IMR-90 (cell line): ENCODE measurements at regions not wholly inside any gene's neighbourhood (a gene's known extent, or its start where the extent isn't known, plus 50 kb on each side); places are given as distances from the start of the nearest gene placed in this dataset.

ENCODE experiments used
- ATAC-seq: fragments of 200-7000 bp; cut with Tn5 transposase; 2 replicates; pipeline ENCODE4 v1.9.1; 2020; ENCODE audit warnings: low read depth, mild to moderate bottlenecking, moderate library complexity
- BruUV-seq: library from RNA; stranded (reverse); fragments of 400-500 nt; replicated peaks from 2 replicates; lab custom pipeline; 2021; lab: Mats Ljungman, UMichigan
- CTCF ChIA-PET: fragments of 300-600 bp; formaldehyde crosslinking; extraction: SDS; loops from one replicate; lab custom pipeline; 2021; ENCODE audit warnings: antibody characterized with exemption; lab: Yijun Ruan, JAX
- POLR2A ChIA-PET: fragments of 300-600 bp; sonication (Branson Sonifier 250); formaldehyde crosslinking; loops from one replicate; lab custom pipeline; 2022; ENCODE audit warnings: antibody characterized with exemption; ENCODE audit not compliant: unreplicated experiment; lab: Charles Lee
- DNase-seq: peaks from one replicate; pipeline ENCODE4 v3.0.0; 2013
- H2AFZ ChIP-seq: replicated peaks from 2 replicates; pipeline ENCODE3; 2013; ENCODE audit warnings: low read length, mild to moderate bottlenecking; ENCODE audit not compliant: poor library complexity
- H2AK5ac ChIP-seq: 2 replicates; pipeline ENCODE4 v1.6.1; 2013; ENCODE audit warnings: low read depth, low read length, inconsistent platforms
- H2AK9ac ChIP-seq: replicated peaks from 2 replicates; pipeline ENCODE3; 2013; ENCODE audit warnings: mild to moderate bottlenecking, low read depth, low read length, moderate library complexity; ENCODE audit not compliant: poor library complexity
- H2BK120ac ChIP-seq: 2 replicates; pipeline ENCODE4 v1.6.1; 2013; ENCODE audit warnings: low read depth, low read length, inconsistent platforms
- H2BK15ac ChIP-seq: 3 replicates; pipeline ENCODE4 v1.6.1; 2013; ENCODE audit warnings: low read depth, low read length, inconsistent platforms
- H2BK20ac ChIP-seq: 2 replicates; pipeline ENCODE4 v1.6.1; 2013; ENCODE audit warnings: low read depth, mild to moderate bottlenecking, inconsistent platforms, low read length, moderate library complexity
- H2BK5ac ChIP-seq: 2 replicates; pipeline ENCODE4 v1.6.1; 2013; ENCODE audit warnings: mild to moderate bottlenecking, low read depth, low read length, inconsistent platforms; ENCODE audit not compliant: poor library complexity, severe bottlenecking
- H3K14ac ChIP-seq: replicated peaks from 2 replicates; pipeline ENCODE4 v1.6.1; 2013; ENCODE audit warnings: low read depth, low read length, inconsistent platforms
- H3K18ac ChIP-seq: 2 replicates; pipeline ENCODE4 v1.6.1; 2013; ENCODE audit warnings: low read depth, low read length, control low read depth
- H3K23ac ChIP-seq: 2 replicates; pipeline ENCODE4 v1.6.1; 2013; ENCODE audit warnings: low read depth, low read length, inconsistent platforms
- H3K27ac ChIP-seq: 2 replicates; pipeline ENCODE4 v1.5.1; 2013; ENCODE audit warnings: mild to moderate bottlenecking, control low read depth, low read length; ENCODE audit not compliant: insufficient read depth
- H3K27me3 ChIP-seq: 2 replicates; pipeline ENCODE4 v1.6.1; 2013; ENCODE audit warnings: low read length; ENCODE audit not compliant: control insufficient read depth, insufficient read depth
- H3K36me3 ChIP-seq: 2 replicates; pipeline ENCODE4 v1.6.1; 2013; ENCODE audit warnings: low read length, mixed read lengths; ENCODE audit not compliant: control insufficient read depth, insufficient read depth
- H3K4ac ChIP-seq: 2 replicates; pipeline ENCODE4 v1.6.1; 2013; ENCODE audit warnings: low read depth, low read length, inconsistent platforms
- H3K4me1 ChIP-seq: 2 replicates; pipeline ENCODE4 v1.6.1; 2013; ENCODE audit warnings: low read length, mixed read lengths; ENCODE audit not compliant: control insufficient read depth, insufficient read depth
- H3K4me2 ChIP-seq: 2 replicates; pipeline ENCODE4 v1.6.1; 2013; ENCODE audit warnings: low read depth, mild to moderate bottlenecking, control low read depth, low read length, moderate library complexity
- H3K4me3 ChIP-seq: 2 replicates; pipeline ENCODE4 v1.5.1; 2013; ENCODE audit warnings: low read depth, mild to moderate bottlenecking, control low read depth, low read length, moderate library complexity; ENCODE audit not compliant: insufficient read depth
- H3K56ac ChIP-seq: 2 replicates; pipeline ENCODE4 v1.6.1; 2013; ENCODE audit warnings: low read length, inconsistent platforms; ENCODE audit not compliant: insufficient read depth; ENCODE audit errors: extremely low read depth
- H3K79me1 ChIP-seq, 2 experiments: 2 replicates each; pipeline ENCODE4 v1.6.1; 2013; ENCODE audit warnings: low read length in 2 of 2, inconsistent platforms in 1 of 2, low read depth in 1 of 2
- H3K9ac ChIP-seq: 2 replicates; pipeline ENCODE4 v1.6.1; 2013; ENCODE audit warnings: low read depth, low read length, control low read depth
- H3K9me1 ChIP-seq: 2 replicates; pipeline ENCODE4 v1.6.1; 2013; ENCODE audit warnings: low read length, inconsistent platforms; ENCODE audit not compliant: insufficient read depth
- H3K9me3 ChIP-seq: 2 replicates; pipeline ENCODE4 v1.6.1; 2013; ENCODE audit warnings: low read length; ENCODE audit not compliant: control insufficient read depth, insufficient read depth
- H4K20me1 ChIP-seq: 2 replicates; pipeline ENCODE4 v1.6.1; 2013; ENCODE audit warnings: low read length, inconsistent platforms; ENCODE audit not compliant: insufficient read depth
- H4K5ac ChIP-seq: 2 replicates; pipeline ENCODE4 v1.6.1; 2013; ENCODE audit warnings: mild to moderate bottlenecking, low read depth, low read length, control low read depth
- H4K8ac ChIP-seq, 2 experiments: 2 replicates each; pipeline ENCODE4 v1.6.1; 2013; ENCODE audit warnings: low read depth in 2 of 2, low read length in 2 of 2, control low read depth in 1 of 2, inconsistent platforms in 1 of 2
- H4K91ac ChIP-seq: 2 replicates; pipeline ENCODE4 v1.6.1; 2013; ENCODE audit warnings: low read depth, low read length, inconsistent platforms; ENCODE audit not compliant: insufficient read depth
- BHLHE40 ChIP-seq: fragments of 150-350 bp; IDR thresholded peaks from 2 replicates; pipeline ENCODE4 v1.6.1; 2016; ENCODE audit warnings: mild to moderate bottlenecking, low read depth, low read length
- CEBPB ChIP-seq: IDR thresholded peaks from 2 replicates; pipeline ENCODE4 v1.6.1; 2012; ENCODE audit warnings: low read depth, low read length, improper control_type of control experiment
- ELK1 ChIP-seq: fragments of 150-350 bp; IDR thresholded peaks from 2 replicates; pipeline ENCODE4 v1.6.1; 2016; ENCODE audit warnings: low read depth, mild to moderate bottlenecking, low read length, moderate library complexity, borderline replicate concordance
- MAFK ChIP-seq: IDR thresholded peaks from 2 replicates; pipeline ENCODE4 v1.6.1; 2012; ENCODE audit warnings: low read depth, low read length, improper control_type of control experiment
- MAZ ChIP-seq: IDR thresholded peaks from 2 replicates; pipeline ENCODE4 v1.6.1; 2012; ENCODE audit warnings: low read depth, mild to moderate bottlenecking, low read length, improper control_type of control experiment, moderate library complexity, borderline replicate concordance
- MXI1 ChIP-seq: IDR thresholded peaks from 2 replicates; pipeline ENCODE4 v1.6.1; 2012; ENCODE audit warnings: low read depth, mild to moderate bottlenecking, low read length, moderate library complexity, borderline replicate concordance
- NFE2L2 ChIP-seq: fragments of 150-350 bp; IDR thresholded peaks from 2 replicates; pipeline ENCODE4 v1.6.1; 2016; ENCODE audit warnings: low read depth, mild to moderate bottlenecking, low read length
- POLR2A ChIP-seq: IDR thresholded peaks from 2 replicates; pipeline ENCODE4 v1.6.1; 2012; ENCODE audit warnings: mild to moderate bottlenecking, low read depth, low read length
- RAD21 ChIP-seq: IDR thresholded peaks from 2 replicates; pipeline ENCODE4 v1.6.1; 2012; ENCODE audit warnings: low read length, improper control_type of control experiment
- RCOR1 ChIP-seq: IDR thresholded peaks from 2 replicates; pipeline ENCODE4 v1.6.1; 2012; ENCODE audit warnings: mild to moderate bottlenecking, low read length, improper control_type of control experiment; ENCODE audit not compliant: insufficient replicate concordance
- RFX5 ChIP-seq: IDR thresholded peaks from 2 replicates; pipeline ENCODE4 v1.8.0; 2012; ENCODE audit warnings: low read depth, mild to moderate bottlenecking, low read length, moderate library complexity
- USF2 ChIP-seq: fragments of 150-350 bp; IDR thresholded peaks from 2 replicates; pipeline ENCODE4 v1.6.1; 2017; ENCODE audit warnings: mild to moderate bottlenecking, antibody characterized with exemption, low read length, low read depth
- WGBS, 2 experiments: methylation state at CpG; one replicate each; pipeline versions ENCODE4 v1.1.5 to v1.1.7; 2013; ENCODE audit warnings: missing lambda C conversion rate in 2 of 2; ENCODE audit not compliant: insufficient read length in 1 of 2; ENCODE audit errors: extremely low coverage in 2 of 2; 5-methylcytosine and 5-hydroxymethylcytosine counted together
- dilution Hi-C: fragments of 300-500 bp; cut with HindIII; formaldehyde crosslinking; loops from one replicate; pipeline ENCODE4 v1.14.3; 2018; ENCODE audit warnings: low sequenced_read_pairs; ENCODE audit not compliant: unreplicated experiment
- in situ Hi-C: fragments of 300-500 bp; cut with MboI; formaldehyde crosslinking; loops from 3 replicates; pipeline ENCODE4 v1.14.3; 2019; ENCODE audit warnings: low sequenced_read_pairs, inconsistent platforms, mixed read lengths
- intact Hi-C: fragments of 100-400 bp; cut with micrococcal nuclease; formaldehyde crosslinking; loops from 2 replicates; pipeline ENCODE4 v1.10.0; 2022

- no peak overlapping the region for H3K23ac ChIP-seq
- no peak overlapping the region for H2BK20ac ChIP-seq
- H3K4me1 ChIP-seq: no peaks in the 10 kb centered on the region
- TF ChIP-seq RCOR1 (no peak), MXI1 (no peak), CEBPB (no peak), NFE2L2 (no peak), MAFK (no peak), POLR2A (no peak), USF2 (no peak), ELK1 (no peak), BHLHE40 (no peak), RAD21 (no peak), RFX5 (no peak), MAZ (no peak)
- no peak overlapping the region for H4K8ac ChIP-seq
- WGBS, 2 experiments: 41% methylated on average over 6 of the region's 17 CpGs; no CpG with 5 or more reads in 1 of the 2 experiments
- H3K4ac ChIP-seq: no peak overlapping the region
- ATAC-seq (no peak), DNase-seq (no peak)
- H2AK5ac ChIP-seq: no peak overlapping the region
- no peak overlapping the region for H2BK120ac ChIP-seq
- no peak overlapping the region for H2BK15ac ChIP-seq
- no peak overlapping the region for H2AFZ ChIP-seq
- no peak overlapping the region for H3K4me3 ChIP-seq
- H3K18ac ChIP-seq: no peak overlapping the region
- H3K9me3 ChIP-seq: no peaks in the 10 kb centered on the region
- H2BK5ac ChIP-seq: no peak overlapping the region
- H3K56ac ChIP-seq: no peak overlapping the region
- in situ Hi-C loops: no loop called here
- H3K4me2 ChIP-seq: no peak overlapping the region
- dilution Hi-C loops: no loop called here
- H3K14ac ChIP-seq: no peak overlapping the region
- no peak overlapping the region for H4K91ac ChIP-seq
- no peaks in the 10 kb centered on the region for H3K9me1 ChIP-seq
- H2AK9ac ChIP-seq: no peak overlapping the region
- no peaks in the 10 kb centered on the region for H4K20me1 ChIP-seq
- no peak overlapping the region for H4K5ac ChIP-seq
- no peak overlapping the region for H3K27ac ChIP-seq
- BruUV-seq: no TSS peak
- H3K36me3 ChIP-seq: no peaks in the 10 kb centered on the region
- no peaks in the 10 kb centered on the region for H3K79me1 ChIP-seq
- H3K9ac ChIP-seq: no peak overlapping the region
- no peaks in the 10 kb centered on the region for H3K27me3 ChIP-seq
- POLR2A ChIA-PET: no interaction called here
- intact Hi-C loops: no loop called here
- CTCF ChIA-PET: no interaction called here
Observed at GRCh38 chr10:83945982-83946718, 193.2 kb upstream of the GHITM start.
